PC-3 (cell line): ENCODE measurements at regions not wholly inside any gene's neighbourhood (a gene's known extent, or its start where the extent isn't known, plus 50 kb on each side); places are given as distances from the start of the nearest gene placed in this dataset.

Experiments used
- ATAC-seq: fragments of 200-7000 bp; cut with Tn5 transposase; 2 replicates; pipeline ENCODE4 v1.9.1; 2020; ENCODE audit warnings: mild to moderate bottlenecking, moderate library complexity
- BruUV-seq: library from RNA; stranded (reverse); fragments of 400-500 nt; replicated peaks from 2 replicates; lab custom pipeline; 2021; lab: Mats Ljungman, UMichigan
- CTCF ChIA-PET: fragments of 300-600 bp; sonication (Branson Sonifier 250); formaldehyde crosslinking; loops from one replicate; lab custom pipeline; 2022; ENCODE audit warnings: antibody characterized with exemption; lab: Charles Lee
- POLR2A ChIA-PET: fragments of 300-600 bp; sonication (Branson Sonifier 250); formaldehyde crosslinking; loops from one replicate; lab custom pipeline; 2022; ENCODE audit warnings: antibody characterized with exemption; ENCODE audit not compliant: unreplicated experiment; lab: Charles Lee
- DNase-seq: peaks from one replicate; pipeline ENCODE4 v3.0.0-alpha.2; 2015
- H2AFZ ChIP-seq: fragments of 300-600 bp; sonication (generic); 2 replicates; pipeline ENCODE4 v1.6.0; 2016; ENCODE audit warnings: antibody characterized with exemption, low read length
- H3F3A ChIP-seq: fragments of 300-600 bp; sonication (generic); one replicate; pipeline ENCODE4 v1.6.0; 2017; ENCODE audit warnings: antibody characterized with exemption, low read length, control low read depth, mild to moderate bottlenecking; ENCODE audit not compliant: unreplicated experiment
- H3K27ac ChIP-seq: fragments of 300-600 bp; sonication (generic); 2 replicates; pipeline ENCODE4 v1.5.1; 2016; ENCODE audit warnings: mild to moderate bottlenecking, low read length
- H3K27me3 ChIP-seq: fragments of 300-600 bp; sonication (generic); 2 replicates; pipeline ENCODE4 v1.6.1; 2016; ENCODE audit warnings: low read length, mixed read lengths
- H3K36me3 ChIP-seq: fragments of 300-600 bp; sonication (generic); 2 replicates; pipeline ENCODE4 v1.6.1; 2016; ENCODE audit warnings: low read depth, mixed run types, low read length, mixed read lengths
- H3K4me1 ChIP-seq: fragments of 300-600 bp; sonication (generic); 2 replicates; pipeline ENCODE4 v1.5.1; 2016; ENCODE audit warnings: low read length; ENCODE audit not compliant: insufficient read depth
- H3K4me2 ChIP-seq: fragments of 300-600 bp; sonication (generic); 2 replicates; pipeline ENCODE4 v1.6.0; 2016; ENCODE audit warnings: low read length
- H3K4me3 ChIP-seq: fragments of 300-600 bp; sonication (generic); 2 replicates; pipeline ENCODE4 v1.5.1; 2016; ENCODE audit warnings: mild to moderate bottlenecking, low read length, mixed read lengths
- H3K79me2 ChIP-seq: fragments of 300-600 bp; sonication (generic); 2 replicates; pipeline ENCODE4 v1.6.1; 2017; ENCODE audit warnings: low read length, mixed read lengths
- H3K9ac ChIP-seq: fragments of 300-600 bp; sonication (generic); 2 replicates; pipeline ENCODE4 v1.6.0; 2016; ENCODE audit warnings: mild to moderate bottlenecking, low read length
- H3K9me2 ChIP-seq: fragments of 300-600 bp; sonication (generic); replicated peaks from 2 replicates; pipeline ENCODE4 v1.6.1; 2016; ENCODE audit warnings: mixed run types, low read length, mixed read lengths
- H3K9me3 ChIP-seq: fragments of 300-600 bp; sonication (generic); 2 replicates; pipeline ENCODE4 v1.6.1; 2016; ENCODE audit warnings: low read length, mixed read lengths
- H4K20me1 ChIP-seq: fragments of 300-600 bp; sonication (generic); 2 replicates; pipeline ENCODE4 v1.6.1; 2016; ENCODE audit warnings: low read length, mixed read lengths
- CTCF ChIP-seq: fragments of 300-600 bp; sonication (generic); conservative IDR thresholded peaks from 2 replicates; pipeline ENCODE4 v1.5.1; 2017; ENCODE audit warnings: antibody characterized with exemption, low read depth, mild to moderate bottlenecking, low read length
- EZH2 ChIP-seq: fragments of 300-600 bp; sonication (generic); IDR thresholded peaks from one replicate; pipeline ENCODE4 v1.6.1; 2017; ENCODE audit warnings: antibody characterized with exemption, mild to moderate bottlenecking, low read length; ENCODE audit not compliant: unreplicated experiment
- EZH2phosphoT487 ChIP-seq: fragments of 300-600 bp; sonication (generic); IDR thresholded peaks from 2 replicates; pipeline ENCODE4 v1.6.1; 2018; ENCODE audit warnings: mild to moderate bottlenecking, antibody characterized with exemption, low read length, borderline replicate concordance
- intact Hi-C: fragments of 100-400 bp; cut with micrococcal nuclease; formaldehyde crosslinking; loops from 2 replicates; pipeline ENCODE4 v1.9.0; 2023

GRCh38 chr3:80998022-80998421 lies 763.4 kb downstream of the GBE1 start:
- H3K27ac ChIP-seq, result no peak overlapping the region
- no peak overlapping the region for H2AFZ ChIP-seq
- no peaks in the 10 kb centered on the region for H3K9me3 ChIP-seq
- peaks cover 21% of the 10 kb centered on the region for H3K4me1 ChIP-seq
- no peak for DNase-seq
- ATAC-seq, result no peak
- no peaks in the 10 kb centered on the region for H3K79me2 ChIP-seq
- no peak overlapping the region for H3K9ac ChIP-seq
- no peaks in the 10 kb centered on the region for H3K27me3 ChIP-seq
- H3F3A ChIP-seq, result peaks cover 5% of the 10 kb centered on the region
- BruUV-seq, result no TSS peak
- POLR2A ChIA-PET, result no interaction called here
- no peak overlapping the region for H3K4me2 ChIP-seq
- intact Hi-C loops, result loop anchor here (10.0 kb wide), 1 partner anchor 213 kb away; no protein-coding TSS in a partner anchor
- no peaks in the 10 kb centered on the region for H3K36me3 ChIP-seq
- H3K4me3 ChIP-seq, result no peak overlapping the region
- H4K20me1 ChIP-seq, result no peaks in the 10 kb centered on the region
- TF ChIP-seq EZH2phosphoT487, result no peak
- no peak for TF ChIP-seq EZH2
- no peak for TF ChIP-seq CTCF
- CTCF ChIA-PET, result no interaction called here
- no peaks in the 10 kb centered on the region for H3K9me2 ChIP-seq

- DNase-seq, result no peak
- H3K36me3 ChIP-seq, result no peaks in the 10 kb centered on the region
- no peaks in the 10 kb centered on the region for H4K20me1 ChIP-seq
- ATAC-seq, result no peak
- H3K4me3 ChIP-seq, result no peak overlapping the region
- H3K4me1 ChIP-seq, result peaks cover 21% of the 10 kb centered on the region
- no peaks in the 10 kb centered on the region for H3K9me3 ChIP-seq
- no peak overlapping the region for H3K9ac ChIP-seq
- H3K9me2 ChIP-seq, result no peaks in the 10 kb centered on the region
- no peak overlapping the region for H2AFZ ChIP-seq
- POLR2A ChIA-PET, result no interaction called here
- H3K27me3 ChIP-seq, result no peaks in the 10 kb centered on the region
- no peak overlapping the region for H3K4me2 ChIP-seq
- H3K79me2 ChIP-seq, result no peaks in the 10 kb centered on the region
- peaks cover 5% of the 10 kb centered on the region for H3F3A ChIP-seq
- H3K27ac ChIP-seq, result no peak overlapping the region
- CTCF ChIA-PET, result no interaction called here
- intact Hi-C loops, result loop anchor here (10.0 kb wide), 1 partner anchor 213 kb away; no protein-coding TSS in a partner anchor
- TF ChIP-seq EZH2phosphoT487 (no peak), EZH2 (no peak), CTCF (no peak)
- BruUV-seq, result no TSS peak
Measured at GRCh38 chr3:80997622-80998021, 763.8 kb downstream of the GBE1 start.

GRCh38 chr3:80994767-80995166 lies 766.7 kb downstream of the GBE1 start:
- H3K4me1 ChIP-seq, result peaks cover 21% of the 10 kb centered on the region
- intact Hi-C loops, result loop anchor here (1.0 to 10.0 kb wide), 3 partner anchors 80 to 210 kb away; no protein-coding TSS in a partner anchor
- no peak overlapping the region for H3K4me3 ChIP-seq

More at GRCh38 chr3:80994767-80995166, 766.7 kb downstream of the GBE1 start:
- no peak overlapping the region for H3K9ac ChIP-seq
- no peaks in the 10 kb centered on the region for H3K79me2 ChIP-seq
- TF ChIP-seq EZH2phosphoT487 (no peak), CTCF (no peak), EZH2 (no peak)
- ATAC-seq (no peak), DNase-seq (no peak)
- BruUV-seq, result no TSS peak
- H2AFZ ChIP-seq, result no peak overlapping the region
- ChIA-PET POLR2A (no interaction called here), CTCF (no interaction called here)
- no peaks in the 10 kb centered on the region for H3K27me3 ChIP-seq
- no peaks in the 10 kb centered on the region for H3K36me3 ChIP-seq
- no peaks in the 10 kb centered on the region for H4K20me1 ChIP-seq
- no peaks in the 10 kb centered on the region for H3K9me2 ChIP-seq
- no peaks in the 10 kb centered on the region for H3K9me3 ChIP-seq
- H3K4me2 ChIP-seq, result peak overlapping the region; percentile 19; the same call in 1 of the 2 replicates
- H3F3A ChIP-seq, result peaks cover 5% of the 10 kb centered on the region
- H3K27ac ChIP-seq, result peak overlapping the region; percentile 61
